ENCODE measurements at regions not wholly inside any gene's neighbourhood (a gene's known extent, or its start where the extent isn't known, plus 50 kb on each side); places are given as distances from the start of the nearest gene placed in this dataset.

- DNase-seq (ENCODE audit: low spot score), result no peak
Observed at GRCh38 chr1:103854279-103854678, 104.6 kb downstream of the AMY1C start.

- DNase-seq (ENCODE audit: low spot score), result no peak
Observed at GRCh38 chr1:103859721-103860120, 110.0 kb downstream of the AMY1C start.

- DNase-seq (ENCODE audit: low spot score), result no peak
Observed at GRCh38 chr1:103898576-103899345, 149.1 kb downstream of the AMY1C start.

- no peak for DNase-seq (ENCODE audit: low spot score)
Observed at GRCh38 chr1:103900005-103900404, 150.3 kb downstream of the AMY1C start.

GRCh38 chr1:103901072-103901471, 151.4 kb downstream of the AMY1C start:
- no peak for DNase-seq (ENCODE audit: low spot score)

- no peak for DNase-seq (ENCODE audit: low spot score)
Observed at GRCh38 chr1:103905363-103905762, 155.7 kb downstream of the AMY1C start.

GRCh38 chr1:103911450-103911849, 161.8 kb downstream of the AMY1C start:
- DNase-seq (ENCODE audit: low spot score), result no peak

GRCh38 chr1:103917795-103918194, 168.1 kb downstream of the AMY1C start:
- DNase-seq (ENCODE audit: low spot score), result no peak

GRCh38 chr1:103931891-103932290, 182.2 kb downstream of the AMY1C start:
- DNase-seq (ENCODE audit: low spot score), result no peak

- DNase-seq (ENCODE audit: low spot score), result no peak
Observed at GRCh38 chr1:103937763-103938357, 188.2 kb downstream of the AMY1C start.

- no peak for DNase-seq (ENCODE audit: low spot score)
Observed at GRCh38 chr1:103941086-103941485, 191.4 kb downstream of the AMY1C start.

- no peak for DNase-seq (ENCODE audit: low spot score)
Observed at GRCh38 chr1:103942029-103942428, 192.3 kb downstream of the AMY1C start.

- DNase-seq (ENCODE audit: low spot score), result no peak
Observed at GRCh38 chr1:103945774-103946173, 196.1 kb downstream of the AMY1C start.

GRCh38 chr1:103948526-103948925, 198.8 kb downstream of the AMY1C start:
- DNase-seq (ENCODE audit: low spot score), result peak; percentile 46

- no peak for DNase-seq (ENCODE audit: low spot score)
Observed at GRCh38 chr1:103949779-103950178, 200.1 kb downstream of the AMY1C start.

GRCh38 chr1:103953386-103953785, 203.7 kb downstream of the AMY1C start:
- no peak for DNase-seq (ENCODE audit: low spot score)

GRCh38 chr1:103958699-103959098, 209.0 kb downstream of the AMY1C start:
- no peak for DNase-seq (ENCODE audit: low spot score)

- no peak for DNase-seq (ENCODE audit: low spot score)
Observed at GRCh38 chr1:103959565-103959964, 209.9 kb downstream of the AMY1C start.

GRCh38 chr1:103960045-103960444, 210.3 kb downstream of the AMY1C start:
- no peak for DNase-seq (ENCODE audit: low spot score)

GRCh38 chr1:103960710-103961109, 211.0 kb downstream of the AMY1C start:
- no peak for DNase-seq (ENCODE audit: low spot score)

- no peak for DNase-seq (ENCODE audit: low spot score)
Observed at GRCh38 chr1:103986792-103987191, 237.1 kb downstream of the AMY1C start.

- DNase-seq (ENCODE audit: low spot score), result no peak
Observed at GRCh38 chr1:103997631-103998030, 247.9 kb downstream of the AMY1C start.

GRCh38 chr1:104018922-104019674, 269.4 kb downstream of the AMY1C start:
- peak; percentile 10 for DNase-seq (ENCODE audit: low spot score)
